Activated CD8-positive, alpha-beta T cell treated with anti-CD3 and anti-CD28 coated beads, Interleukin-2, amount 10 ng/mL, durations not matched to agents 7 days and 5 days (primary cell): ENCODE measurements at regions not wholly inside any gene's neighbourhood (a gene's known extent, or its start where the extent isn't known, plus 50 kb on each side); places are given as distances from the start of the nearest gene placed in this dataset.
"Not testable (repeated sequence)": the region's sequence is repeated elsewhere in the genome, so short reads cannot be mapped to it uniquely, and the experiment has no call there.

Experiments used
- ATAC-seq: fragments of 150-1000 bp; cut with Tn5 transposase; one replicate; pipeline ENCODE4 v1.10.0; 2021; ENCODE audit warnings: moderate library complexity
- CTCF ChIA-PET: fragments of 350-600 bp; sonication (Branson Sonifier 250); formaldehyde crosslinking; loops from one replicate; lab custom pipeline; 2021; ENCODE audit warnings: antibody characterized with exemption; lab: Charles Lee
- POLR2A ChIA-PET: fragments of 350-600 bp; sonication (Branson Sonifier 250); formaldehyde crosslinking; loops from one replicate; lab custom pipeline; 2021; ENCODE audit warnings: antibody characterized with exemption; lab: Charles Lee
- DNase-seq: peaks from one replicate; pipeline ENCODE4 v3.0.0-alpha.2; 2020
- H3K27ac Mint-ChIP-seq: one replicate; pipeline ENCODE4 v1.8.0; 2021; ENCODE audit warnings: mild to moderate bottlenecking, mixed read lengths
- H3K27me3 Mint-ChIP-seq: one replicate; pipeline ENCODE4 v1.8.0; 2021; ENCODE audit warnings: low read depth, mixed read lengths
- H3K36me3 Mint-ChIP-seq: one replicate; pipeline ENCODE4 v1.8.0; 2021; ENCODE audit warnings: low read depth, mixed read lengths
- H3K4me1 Mint-ChIP-seq: one replicate; pipeline ENCODE4 v1.8.0; 2021; ENCODE audit warnings: low read depth, mixed read lengths
- H3K4me3 Mint-ChIP-seq: one replicate; pipeline ENCODE4 v1.8.0; 2021; ENCODE audit warnings: mild to moderate bottlenecking, mixed read lengths
- H3K9me3 Mint-ChIP-seq: one replicate; pipeline ENCODE4 v1.8.0; 2022; ENCODE audit warnings: mixed read lengths; ENCODE audit not compliant: insufficient read depth

DNA sequence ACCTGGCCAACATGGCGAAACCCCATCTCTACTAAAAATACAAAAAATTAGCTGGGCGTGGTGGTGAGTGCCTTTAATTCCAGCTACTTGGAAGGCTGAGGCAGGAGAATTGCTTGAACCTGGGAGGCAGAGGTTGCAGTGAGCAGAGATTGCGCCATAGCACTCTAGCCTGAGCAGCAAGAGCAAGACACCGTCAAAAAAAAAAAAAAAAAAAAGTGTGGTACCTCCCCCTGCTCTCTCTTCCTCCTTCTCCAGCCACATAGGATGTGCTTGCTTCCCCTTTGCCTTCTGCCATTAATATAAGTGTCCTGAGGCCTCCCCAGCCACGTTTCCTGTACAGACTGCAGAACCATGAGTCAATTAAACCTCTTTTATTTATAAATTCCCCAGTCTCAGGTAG is 226.8 kb downstream of the CYP26B1 start:
- ATAC-seq, POLR2A ChIA-PET, H3K4me3 Mint-ChIP-seq, H3K27me3 Mint-ChIP-seq, DNase-seq, H3K4me1 Mint-ChIP-seq, H3K36me3 Mint-ChIP-seq, CTCF ChIA-PET, H3K27ac Mint-ChIP-seq, H3K9me3 Mint-ChIP-seq: not testable (repeated sequence)

GRCh38 chr2:71919708-71920107 is 228.0 kb downstream of the CYP26B1 start:
- ChIA-PET POLR2A (no interaction called here), CTCF (no interaction called here)
- Mint-ChIP-seq H3K4me3 (no peak overlapping the region), H3K36me3 (no peaks in the 10 kb centered on the region), H3K27me3 (peaks cover 5% of the 10 kb centered on the region), H3K27ac (no peak overlapping the region), H3K9me3 (no peaks in the 10 kb centered on the region), H3K4me1 (no peaks in the 10 kb centered on the region)
- ATAC-seq (no peak), DNase-seq (no peak)

DNA sequence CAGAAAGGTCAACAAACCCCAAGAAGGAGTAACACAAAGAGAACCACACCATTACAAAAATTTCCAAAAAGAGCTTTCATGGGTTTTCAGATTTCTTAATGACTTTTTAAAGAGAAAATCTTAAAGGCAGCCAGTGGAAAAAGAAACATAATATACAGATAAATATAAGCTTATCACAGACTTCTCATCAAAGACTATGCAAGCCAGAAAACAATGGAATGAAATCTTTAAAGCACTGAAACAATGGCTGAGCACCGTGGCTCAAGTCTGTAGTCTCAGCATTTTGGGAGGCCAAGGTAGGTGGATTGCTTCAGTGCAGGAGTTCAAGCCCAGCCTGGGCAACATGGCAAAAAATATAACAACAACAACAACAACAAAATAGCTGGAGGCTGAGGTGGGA is 237.4 kb downstream of the CYP26B1 start:
- no peak overlapping the region for H3K27ac Mint-ChIP-seq
- CTCF ChIA-PET: interaction anchor here (2.4 kb wide), 1 partner anchor 13 kb away, joined by 12 read pairs; no protein-coding TSS in a partner anchor
- no peaks in the 10 kb centered on the region for H3K4me1 Mint-ChIP-seq
- DNase-seq (no peak), ATAC-seq (no peak)
- no peaks in the 10 kb centered on the region for H3K27me3 Mint-ChIP-seq
- H3K4me3 Mint-ChIP-seq: no peak overlapping the region
- H3K9me3 Mint-ChIP-seq: peaks cover 7% of the 10 kb centered on the region
- POLR2A ChIA-PET: no interaction called here
- H3K36me3 Mint-ChIP-seq: no peaks in the 10 kb centered on the region

GRCh38 chr2:71908798-71909197 is 238.9 kb downstream of the CYP26B1 start:
- ChIA-PET POLR2A (no interaction called here), CTCF (interaction anchor here (1.3 to 2.4 kb wide), 3 partner anchors 15 to 242 kb away, joined by 3 to 12 read pairs (median 3); no protein-coding TSS in a partner anchor)
- H3K27ac Mint-ChIP-seq: no peak overlapping the region

DNA sequence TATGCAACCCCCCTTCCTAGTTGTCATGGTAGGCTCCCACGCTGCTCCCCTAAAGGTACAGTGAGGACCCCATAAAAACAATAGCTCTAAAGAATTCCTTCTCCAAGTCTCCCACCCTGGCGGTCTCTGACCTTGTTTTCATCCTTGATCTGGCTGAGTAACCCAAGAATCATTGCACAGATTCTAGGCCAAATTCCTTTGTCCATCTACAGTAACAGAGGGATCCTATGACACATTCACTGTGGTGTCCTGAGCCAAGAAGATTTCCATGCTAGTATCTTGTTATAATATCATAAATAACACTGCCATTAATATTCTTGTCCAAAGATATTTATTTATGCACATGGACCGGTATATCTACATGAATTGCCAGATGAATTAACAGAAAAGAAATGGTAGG is 240.2 kb downstream of the CYP26B1 start:
- CTCF ChIA-PET: interaction anchor here (1.5 kb wide), 1 partner anchor 16 kb away, joined by 4 read pairs; no protein-coding TSS in a partner anchor

More at GRCh38 chr2:71908798-71909197, 238.9 kb downstream of the CYP26B1 start:
- H3K4me1 Mint-ChIP-seq: no peaks in the 10 kb centered on the region
- H3K36me3 Mint-ChIP-seq: no peaks in the 10 kb centered on the region
- H3K27me3 Mint-ChIP-seq: no peaks in the 10 kb centered on the region
- peaks cover 7% of the 10 kb centered on the region for H3K9me3 Mint-ChIP-seq
- ATAC-seq: no peak
- DNase-seq: no peak
- no peak overlapping the region for H3K4me3 Mint-ChIP-seq

GRCh38 chr2:71906357-71906973 is 241.2 kb downstream of the CYP26B1 start:
- H3K9me3 Mint-ChIP-seq: peaks cover 7% of the 10 kb centered on the region
- no peaks in the 10 kb centered on the region for H3K27me3 Mint-ChIP-seq
- DNase-seq: no peak
- no peaks in the 10 kb centered on the region for H3K36me3 Mint-ChIP-seq
- POLR2A ChIA-PET: no interaction called here
- H3K4me1 Mint-ChIP-seq: no peaks in the 10 kb centered on the region
- no peak overlapping the region for H3K4me3 Mint-ChIP-seq
- CTCF ChIA-PET: no interaction called here
- no peak overlapping the region for H3K27ac Mint-ChIP-seq
- ATAC-seq: no peak

More for the DNA sequence above, 240.2 kb downstream of the CYP26B1 start:
- Mint-ChIP-seq H3K27me3 (no peaks in the 10 kb centered on the region), H3K27ac (no peak overlapping the region), H3K4me1 (no peaks in the 10 kb centered on the region), H3K4me3 (no peak overlapping the region), H3K36me3 (no peaks in the 10 kb centered on the region), H3K9me3 (peaks cover 7% of the 10 kb centered on the region)
- ATAC-seq (no peak), DNase-seq (no peak)
- POLR2A ChIA-PET: no interaction called here

DNA sequence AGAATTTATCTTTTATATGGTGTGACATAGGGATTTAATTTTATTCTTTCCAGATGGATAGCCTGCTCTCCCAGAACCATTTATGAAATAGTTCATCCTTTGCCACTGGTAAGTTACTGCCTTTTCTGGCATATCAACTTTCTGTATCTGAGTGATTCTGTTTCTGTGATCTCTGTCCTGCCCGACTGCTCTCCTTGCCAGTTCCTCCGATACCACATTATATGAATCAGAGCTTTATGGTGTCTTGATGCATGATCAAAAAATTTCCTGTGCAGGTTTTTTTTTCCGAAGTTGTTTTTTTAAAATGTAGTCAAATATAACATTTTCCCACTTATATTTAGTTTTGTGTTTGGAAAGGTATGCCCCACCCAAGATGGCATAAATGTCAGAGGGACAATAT is 242.5 kb downstream of the CYP26B1 start:
- H3K4me1 Mint-ChIP-seq: no peaks in the 10 kb centered on the region
- H3K27ac Mint-ChIP-seq: no peak overlapping the region
- ATAC-seq: no peak
- ChIA-PET CTCF (no interaction called here), POLR2A (no interaction called here)
- H3K4me3 Mint-ChIP-seq: no peak overlapping the region
- DNase-seq: no peak
- H3K36me3 Mint-ChIP-seq: no peaks in the 10 kb centered on the region
- H3K27me3 Mint-ChIP-seq: no peaks in the 10 kb centered on the region
- peaks cover 7% of the 10 kb centered on the region for H3K9me3 Mint-ChIP-seq

GRCh38 chr2:71903841-71904240 is 243.8 kb downstream of the CYP26B1 start:
- H3K4me1 Mint-ChIP-seq: no peaks in the 10 kb centered on the region
- no peak for DNase-seq
- H3K27me3 Mint-ChIP-seq: no peaks in the 10 kb centered on the region
- H3K27ac Mint-ChIP-seq: no peak overlapping the region
- CTCF ChIA-PET: no interaction called here
- no peak overlapping the region for H3K4me3 Mint-ChIP-seq
- POLR2A ChIA-PET: no interaction called here
- H3K9me3 Mint-ChIP-seq: no peaks in the 10 kb centered on the region
- no peak for ATAC-seq
- H3K36me3 Mint-ChIP-seq: no peaks in the 10 kb centered on the region

GRCh38 chr2:71901466-71901865 is 246.2 kb downstream of the CYP26B1 start:
- Mint-ChIP-seq H3K27me3 (no peaks in the 10 kb centered on the region), H3K36me3 (no peaks in the 10 kb centered on the region), H3K9me3 (no peaks in the 10 kb centered on the region), H3K27ac (no peak overlapping the region), H3K4me1 (no peaks in the 10 kb centered on the region), H3K4me3 (no peak overlapping the region)
- no peak for DNase-seq
- ChIA-PET POLR2A (no interaction called here), CTCF (no interaction called here)
- ATAC-seq: no peak

DNA sequence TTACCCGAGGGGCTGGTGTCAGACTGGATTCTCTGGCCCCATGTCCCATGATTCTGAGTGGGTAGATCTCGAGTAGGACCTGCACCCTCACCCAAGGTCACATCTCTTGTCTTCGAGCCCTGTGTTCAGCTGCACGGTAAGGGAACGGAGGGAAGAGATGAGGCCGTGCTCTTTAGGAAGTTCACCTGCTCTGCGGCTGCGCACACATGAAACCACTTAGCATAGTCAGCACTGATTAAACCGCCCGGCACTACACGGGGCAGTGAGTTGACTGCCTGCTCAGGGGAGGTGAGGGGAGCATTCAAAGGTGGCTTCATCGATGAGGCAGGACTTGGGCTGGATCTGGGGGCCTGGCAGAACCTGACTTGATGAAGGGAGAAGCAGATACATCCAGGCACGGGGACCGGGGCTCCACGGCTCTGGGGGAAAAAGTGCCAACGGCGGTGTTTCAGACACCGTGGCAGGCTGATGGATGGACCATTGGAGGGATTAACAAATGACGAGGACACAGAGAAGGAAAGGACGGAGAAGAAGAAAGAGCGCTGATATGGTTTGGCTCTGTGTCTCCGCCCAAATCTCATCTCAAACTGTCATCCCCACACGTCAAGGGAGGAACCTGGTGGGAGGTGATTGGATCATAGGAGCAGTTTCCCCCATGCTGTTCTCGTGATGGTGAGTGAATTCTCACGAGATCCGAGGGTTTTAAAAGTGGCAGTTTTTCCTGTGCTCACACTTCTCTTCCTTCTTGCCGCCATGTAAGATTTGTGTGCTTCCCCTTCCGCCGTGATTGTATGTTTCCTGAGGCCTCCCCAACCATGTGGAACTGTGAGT is 248.6 kb downstream of the CYP26B1 start:
- Mint-ChIP-seq H3K4me3 (no peak overlapping the region), H3K27me3 (no peaks in the 10 kb centered on the region), H3K4me1 (no peaks in the 10 kb centered on the region), H3K36me3 (no peaks in the 10 kb centered on the region), H3K9me3 (no peaks in the 10 kb centered on the region), H3K27ac (no peak overlapping the region)
- DNase-seq (no peak), ATAC-seq (no peak)
- ChIA-PET POLR2A (no interaction called here), CTCF (no interaction called here)

- H3K4me1 Mint-ChIP-seq: no peaks in the 10 kb centered on the region
- H3K36me3 Mint-ChIP-seq: no peaks in the 10 kb centered on the region
- CTCF ChIA-PET: no interaction called here
- H3K27me3 Mint-ChIP-seq: no peaks in the 10 kb centered on the region
- H3K4me3 Mint-ChIP-seq: no peak overlapping the region
- no peaks in the 10 kb centered on the region for H3K9me3 Mint-ChIP-seq
- POLR2A ChIA-PET: no interaction called here
- ATAC-seq: no peak
- no peak overlapping the region for H3K27ac Mint-ChIP-seq
- DNase-seq: no peak
These were observed 249.3 kb downstream of the CYP26B1 start for GRCh38 chr2:71898375-71898774.

- Mint-ChIP-seq H3K4me1 (no peaks in the 10 kb centered on the region), H3K4me3 (no peak overlapping the region), H3K27me3 (no peaks in the 10 kb centered on the region), H3K36me3 (no peaks in the 10 kb centered on the region), H3K9me3 (no peaks in the 10 kb centered on the region), H3K27ac (no peak overlapping the region)
- POLR2A ChIA-PET: no interaction called here
- ATAC-seq (no peak), DNase-seq (no peak)
- CTCF ChIA-PET: no interaction called here
These were observed 249.8 kb downstream of the CYP26B1 start for GRCh38 chr2:71897836-71898235.
